Lung microvascular endothelial cell (primary cell): ENCODE measurements at regions not wholly inside any gene's neighbourhood (a gene's known extent, or its start where the extent isn't known, plus 50 kb on each side); places are given as distances from the start of the nearest gene placed in this dataset.

Experiments used
- DNase-seq, 2 donors: peaks; one replicate each; pipeline versions ENCODE4 v3.0.0 to v3.0.0-alpha.2; 2010; ENCODE audit warnings: low read depth in 2 of 2

DNA sequence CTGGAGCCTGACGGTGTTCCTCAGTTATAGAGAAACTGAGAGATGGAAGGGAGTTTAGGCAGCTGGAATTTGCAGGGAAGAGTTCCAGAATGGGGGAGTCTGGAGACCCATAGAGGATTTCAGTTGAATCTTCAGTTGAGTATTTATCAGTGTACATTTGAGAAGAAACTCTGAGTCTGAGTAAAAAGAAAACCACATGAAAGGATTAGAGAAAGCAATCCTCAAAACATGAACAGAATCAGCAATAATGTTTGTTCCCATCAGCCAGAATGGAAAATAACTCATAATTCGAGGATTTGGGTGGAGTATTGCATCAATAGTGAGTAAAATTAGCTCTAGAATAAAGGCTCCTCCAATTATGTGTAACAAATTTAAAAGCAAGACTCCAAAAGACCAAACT lies 130.0 kb upstream of the AHR start:
- DNase-seq, result no peak

DNA sequence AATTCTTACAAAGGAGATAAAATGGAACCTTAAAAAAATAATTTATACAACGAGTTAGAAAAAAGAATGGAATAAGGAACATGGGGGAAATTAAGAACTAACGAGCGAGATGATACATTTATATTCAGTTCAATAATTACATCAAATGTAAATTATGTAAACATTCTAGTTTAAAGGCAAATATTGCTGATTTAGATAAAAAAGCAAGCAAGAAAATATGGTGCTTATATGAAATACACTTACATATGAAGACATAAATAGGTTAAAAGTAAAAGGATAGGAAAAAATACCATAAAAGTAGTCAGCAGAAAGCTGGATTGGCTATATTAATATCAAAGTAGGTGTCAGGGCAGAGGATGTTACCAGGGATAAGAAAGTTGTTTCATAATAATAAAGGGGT lies 127.0 kb upstream of the AHR start:
- no peak for DNase-seq

DNA sequence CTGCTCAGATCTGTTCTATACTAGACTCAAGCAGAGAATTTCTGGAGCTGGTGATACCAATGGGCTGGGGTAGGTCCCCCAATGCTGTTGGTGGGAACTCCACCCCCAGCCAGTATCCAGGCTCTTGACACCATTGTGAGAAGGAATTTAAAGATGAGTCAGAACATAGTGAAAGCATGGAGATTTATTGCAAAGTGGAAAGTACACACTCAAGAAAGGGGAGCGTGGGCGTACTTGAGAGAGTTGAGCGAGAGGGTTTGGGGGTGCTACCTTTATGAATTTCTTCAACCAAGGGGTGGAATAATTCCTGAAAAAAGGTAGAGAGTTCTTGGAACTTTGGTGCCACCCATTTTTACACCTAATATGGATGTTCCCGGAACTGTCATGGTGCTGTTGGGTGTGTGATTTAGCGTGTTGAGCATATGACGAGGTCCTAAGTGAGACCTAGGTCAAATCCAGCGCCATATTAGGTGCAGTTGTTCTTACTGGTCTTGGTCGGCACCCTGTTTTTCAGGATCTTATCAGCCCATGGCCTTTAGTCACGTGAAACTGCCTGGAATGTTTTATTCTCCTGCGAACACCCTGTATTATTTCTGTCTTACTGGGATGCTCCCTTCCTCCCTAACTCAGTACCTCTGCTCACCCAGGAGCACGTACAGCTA lies 122.0 kb upstream of the AHR start:
- DNase-seq, result no peak

DNA sequence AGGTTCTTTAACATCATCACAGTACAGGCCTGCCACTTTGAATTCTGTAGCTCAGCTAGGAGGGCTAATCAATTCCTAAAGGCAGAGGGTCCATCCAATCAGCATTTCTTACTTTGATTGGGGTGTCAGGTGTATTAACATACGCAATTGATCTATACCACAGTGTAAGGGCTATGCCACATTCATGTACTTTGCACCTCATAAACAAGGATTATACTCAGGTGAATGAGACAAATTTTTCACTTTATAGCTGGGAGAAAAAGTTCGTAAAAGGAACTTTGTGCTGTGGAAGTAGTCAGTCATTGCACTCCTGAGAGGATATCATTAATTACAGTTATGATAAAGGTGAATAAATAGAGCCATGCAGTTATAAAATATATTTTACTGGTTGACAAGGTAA lies 119.9 kb upstream of the AHR start:
- no peak for DNase-seq

DNA sequence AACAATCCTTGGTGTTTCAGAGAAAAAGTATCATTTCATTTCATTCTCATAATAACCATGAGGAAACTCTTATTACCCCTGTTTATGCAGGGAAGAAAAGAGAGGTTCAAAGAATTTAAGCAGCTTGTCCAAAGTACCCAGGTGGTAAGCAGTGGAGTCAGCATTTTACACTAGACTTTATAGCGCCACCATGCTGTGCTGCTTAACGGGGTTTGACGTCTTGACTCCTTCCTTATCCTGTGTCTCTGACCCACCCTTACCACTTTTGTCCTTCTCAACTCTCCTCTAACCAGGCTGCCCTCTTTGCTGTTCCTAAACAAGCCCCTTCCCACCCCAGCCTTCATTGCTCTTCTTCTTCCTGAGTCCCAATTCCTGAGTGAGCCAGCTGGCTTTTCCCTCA lies 117.0 kb upstream of the AHR start:
- DNase-seq, result no peak

DNA sequence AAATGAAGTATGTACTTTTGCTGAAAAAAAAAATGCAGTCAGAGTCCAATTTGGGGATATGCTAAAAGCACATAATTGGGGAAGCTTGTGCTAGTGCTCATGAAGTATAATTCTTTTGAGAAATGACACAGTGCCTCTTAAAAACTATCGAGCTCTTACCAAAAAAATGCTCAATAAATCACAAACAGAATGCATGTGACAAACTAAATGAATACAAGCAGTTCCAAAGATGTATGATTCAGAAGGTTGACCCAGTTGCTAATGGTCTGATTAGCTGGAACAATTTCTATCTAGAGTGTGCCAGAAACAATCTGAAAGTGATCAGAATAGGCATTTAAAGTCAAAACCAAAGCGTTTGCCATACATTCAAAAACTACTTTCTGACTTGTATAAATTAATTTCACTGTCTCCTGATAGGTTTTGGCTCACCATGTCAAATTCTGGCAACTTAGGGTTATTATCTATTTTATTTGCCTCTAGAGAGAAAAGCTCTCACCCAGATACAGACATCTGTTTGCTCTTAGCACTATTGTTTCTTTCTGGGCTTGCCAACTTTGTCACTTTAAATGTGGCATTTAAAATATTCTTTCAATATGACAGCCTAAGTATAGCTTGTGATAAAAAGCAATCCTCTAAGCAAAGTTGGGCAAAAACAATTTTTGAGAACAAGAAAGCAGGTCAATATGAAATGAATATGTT lies 114.7 kb upstream of the AHR start:
- no peak for DNase-seq

DNA sequence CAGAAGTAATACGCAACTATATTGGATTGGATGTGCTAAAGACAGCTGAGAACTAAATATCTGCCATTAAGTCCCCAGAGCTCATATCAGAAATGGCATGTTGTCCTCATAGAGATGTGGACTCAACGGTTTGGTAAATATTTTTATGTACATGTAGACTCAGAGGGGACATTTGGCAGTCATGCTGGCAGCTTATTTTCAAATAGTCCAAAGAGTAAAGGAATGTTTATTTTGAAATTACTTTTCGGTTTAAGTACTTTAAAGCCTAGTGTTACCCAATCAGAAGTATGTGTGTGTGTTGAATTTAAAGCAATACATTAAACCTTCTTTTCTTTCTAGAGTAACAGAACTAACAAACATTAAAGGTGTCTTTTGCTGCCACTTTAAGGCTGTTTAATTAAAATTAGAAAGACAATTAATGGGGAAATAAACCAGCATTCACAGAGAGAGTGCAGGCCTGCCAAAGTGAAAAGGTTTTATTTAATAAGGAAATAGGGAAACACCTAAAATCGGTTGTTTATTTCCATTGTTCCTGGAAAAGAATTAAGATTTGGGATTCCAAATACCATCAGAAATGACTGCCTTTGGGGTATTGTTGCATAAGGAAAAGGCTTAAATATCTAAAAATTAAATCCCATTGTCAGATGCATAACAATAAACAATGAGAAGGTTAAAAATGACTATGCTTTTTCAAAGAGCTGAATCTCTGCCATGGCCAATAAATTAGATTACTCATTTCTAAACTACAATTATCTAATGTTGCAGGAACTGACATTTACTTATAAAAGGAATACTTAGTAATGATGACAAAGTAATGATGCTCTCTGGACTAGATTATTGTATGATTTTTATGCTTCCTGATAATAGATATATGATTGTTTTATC lies 113.4 kb upstream of the AHR start:
- peak in 1 of 2 donors; percentile 0 for DNase-seq

DNA sequence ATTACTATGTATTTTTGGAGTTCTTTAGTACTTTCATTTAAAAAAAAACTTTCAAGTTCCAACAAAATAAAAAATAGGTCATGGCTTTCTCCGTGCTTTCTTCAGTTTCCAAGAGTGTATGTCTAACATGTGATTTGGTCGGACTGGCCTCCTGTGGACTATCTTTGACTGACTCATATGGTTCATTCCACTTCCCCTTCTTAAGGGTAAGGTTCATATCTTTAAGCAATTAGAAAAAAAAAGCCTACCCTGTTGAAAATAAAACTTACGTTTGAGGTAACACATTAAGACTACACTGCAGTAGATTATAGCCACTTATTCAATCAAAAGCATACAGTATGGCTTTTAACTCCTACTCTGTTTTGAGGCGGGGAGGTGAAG lies 112.8 kb upstream of the AHR start:
- peak in 1 of 2 donors; percentile 42 for DNase-seq

DNA sequence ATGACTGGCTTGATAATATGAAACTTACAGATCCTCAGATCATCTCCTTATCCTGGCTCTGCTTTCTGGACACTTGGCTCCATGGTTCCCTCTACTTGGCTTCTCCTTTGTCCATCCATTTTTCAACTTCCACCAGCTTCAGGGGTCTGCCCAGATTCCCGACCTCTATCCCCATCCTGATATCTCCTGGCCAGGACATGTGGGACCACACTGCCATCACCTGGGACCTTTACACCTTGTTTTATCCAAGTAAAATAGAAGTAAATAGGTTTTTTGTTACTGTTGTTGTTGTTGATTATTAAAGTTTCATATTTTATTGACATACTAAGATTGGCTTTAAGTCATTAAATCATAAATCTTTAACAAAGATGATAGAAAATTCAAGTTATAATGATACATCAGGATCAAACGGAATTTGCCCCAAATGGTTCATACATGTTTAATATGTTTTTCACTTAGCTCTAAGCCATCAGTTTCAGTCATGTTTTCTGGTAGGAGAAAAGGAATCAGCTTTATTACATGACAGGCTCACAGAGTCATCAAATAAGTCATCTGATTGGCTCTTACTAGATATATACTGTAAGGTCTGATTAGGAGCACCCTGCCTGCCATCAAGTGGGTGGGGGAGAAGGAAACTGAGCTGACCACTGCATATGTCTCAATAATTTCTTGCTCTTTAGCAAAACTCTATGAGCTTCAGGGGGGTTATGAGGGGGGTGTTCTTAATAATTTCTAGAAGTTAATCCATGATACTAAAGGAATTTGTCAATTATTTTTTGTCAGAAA lies 111.5 kb upstream of the AHR start:
- DNase-seq, result no peak

DNA sequence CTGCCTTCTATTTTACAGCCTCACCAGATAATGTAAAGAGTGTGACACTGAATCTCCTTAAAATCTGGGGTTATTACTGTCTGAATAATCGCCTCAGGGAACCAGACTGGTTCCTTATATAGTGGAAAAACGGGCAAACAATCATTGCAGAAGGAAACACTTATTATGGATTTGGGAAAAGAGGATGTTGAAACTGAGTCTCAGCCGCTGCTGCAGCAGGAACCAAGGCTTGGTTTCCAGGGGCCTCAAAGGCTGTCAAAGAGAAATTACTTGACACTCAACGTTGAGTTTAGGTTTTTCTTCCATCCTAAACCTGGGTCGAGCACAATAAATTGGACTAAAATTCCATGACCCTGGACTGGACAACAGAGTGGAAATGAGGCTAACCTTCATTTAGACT lies 103.8 kb upstream of the AHR start:
- no peak for DNase-seq

DNA sequence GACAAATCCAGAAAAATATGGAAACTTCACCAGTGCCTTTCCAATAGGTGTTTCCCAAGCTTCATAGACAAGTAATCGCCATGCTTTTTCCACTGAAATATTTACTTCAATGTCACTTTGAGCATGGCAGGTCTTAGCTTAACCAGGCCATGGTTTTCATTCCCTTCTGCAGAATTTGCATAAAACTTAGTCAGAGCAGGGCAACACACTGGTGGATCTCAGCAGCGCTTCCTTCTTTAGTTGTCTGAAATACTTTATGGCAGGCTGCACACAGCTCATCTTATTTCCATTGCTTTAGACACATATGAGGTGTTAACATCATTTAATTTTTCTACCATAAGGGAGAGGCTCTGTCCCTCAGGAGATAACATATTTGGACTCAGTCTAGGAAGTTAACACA lies 102.9 kb upstream of the AHR start:
- no peak for DNase-seq

DNA sequence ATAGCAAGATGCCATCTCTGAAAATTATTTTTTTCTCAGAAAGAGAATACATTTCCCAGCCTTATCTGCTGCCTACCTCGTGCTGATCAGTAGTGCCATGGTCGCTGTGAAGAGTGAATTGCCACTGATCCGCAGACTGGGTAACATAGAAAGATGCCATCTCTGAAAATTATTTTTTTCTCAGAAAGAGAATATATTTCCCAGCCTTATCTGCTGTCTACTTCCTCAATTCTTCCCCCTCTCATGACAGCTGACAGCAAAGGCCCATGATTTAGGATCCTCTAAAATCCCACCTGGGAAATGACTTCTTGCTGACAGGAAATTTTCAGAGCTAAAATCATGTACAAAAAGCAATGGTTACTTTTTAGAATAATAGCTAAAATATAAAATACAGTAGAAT lies 92.5 kb upstream of the AHR start:
- no peak for DNase-seq

DNA sequence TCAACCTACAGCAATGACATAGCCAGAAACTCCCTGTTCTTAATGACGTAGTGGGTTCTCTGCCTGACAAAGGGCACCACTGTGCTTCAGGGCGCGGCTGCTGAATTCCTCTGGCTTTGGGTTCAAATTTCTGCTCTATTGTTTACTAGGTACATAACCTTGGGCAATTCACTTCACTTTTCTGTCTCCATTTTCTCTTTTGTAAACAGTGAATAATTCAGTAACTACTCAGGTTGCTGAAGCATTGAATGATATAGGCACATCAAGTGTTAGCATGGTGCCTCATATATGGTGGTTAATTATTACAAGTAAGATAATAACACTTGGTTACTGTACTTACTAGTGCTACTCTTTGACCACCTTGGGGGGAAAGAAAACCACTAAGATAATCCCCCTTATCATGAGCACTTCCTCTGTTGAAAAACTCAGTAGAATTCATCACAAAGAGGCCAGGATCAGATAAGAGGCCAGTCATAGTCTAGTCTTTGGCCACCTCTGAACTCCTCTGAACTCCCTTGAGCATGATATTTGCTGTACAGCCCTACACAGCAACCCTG lies 92.0 kb upstream of the AHR start:
- no peak for DNase-seq

DNA sequence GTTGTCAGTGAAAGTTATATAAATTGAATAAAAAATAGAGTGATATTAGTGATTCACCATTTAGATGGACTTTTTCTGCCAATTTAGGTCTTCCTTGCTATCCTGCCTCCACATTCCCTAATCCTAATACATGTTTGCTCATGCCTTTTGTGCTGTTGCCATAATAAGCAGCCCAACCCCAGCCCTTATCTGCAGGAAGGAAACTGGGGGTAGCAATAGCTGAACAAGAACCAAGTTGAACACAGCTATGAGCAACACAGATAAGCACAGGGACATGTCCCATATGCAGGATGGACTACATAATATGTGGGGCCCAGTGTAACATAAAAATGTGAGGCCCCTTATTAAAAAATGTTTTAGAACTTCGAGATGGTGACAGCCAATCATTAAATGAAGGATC lies 91.2 kb upstream of the AHR start:
- peak; percentile 26 to 90 for DNase-seq

DNA sequence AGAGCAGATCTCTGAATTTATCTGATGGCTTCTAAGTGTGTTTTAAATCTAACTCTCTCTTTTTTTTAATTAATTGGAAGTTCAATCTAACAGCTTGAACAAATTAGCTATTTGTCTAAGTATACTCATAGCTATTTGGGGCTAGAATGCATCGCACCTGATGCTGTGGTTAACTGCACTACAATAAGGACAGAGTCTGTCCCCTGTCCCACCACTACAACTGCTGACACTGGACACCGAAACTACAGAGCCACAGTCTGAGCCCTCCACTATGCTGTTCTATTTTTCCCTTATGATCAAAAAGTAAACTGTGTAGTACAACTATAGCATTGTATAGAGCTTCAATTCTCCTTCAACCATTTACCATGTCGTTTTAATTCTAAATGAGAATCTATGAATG lies 89.4 kb upstream of the AHR start:
- DNase-seq, result no peak

DNA sequence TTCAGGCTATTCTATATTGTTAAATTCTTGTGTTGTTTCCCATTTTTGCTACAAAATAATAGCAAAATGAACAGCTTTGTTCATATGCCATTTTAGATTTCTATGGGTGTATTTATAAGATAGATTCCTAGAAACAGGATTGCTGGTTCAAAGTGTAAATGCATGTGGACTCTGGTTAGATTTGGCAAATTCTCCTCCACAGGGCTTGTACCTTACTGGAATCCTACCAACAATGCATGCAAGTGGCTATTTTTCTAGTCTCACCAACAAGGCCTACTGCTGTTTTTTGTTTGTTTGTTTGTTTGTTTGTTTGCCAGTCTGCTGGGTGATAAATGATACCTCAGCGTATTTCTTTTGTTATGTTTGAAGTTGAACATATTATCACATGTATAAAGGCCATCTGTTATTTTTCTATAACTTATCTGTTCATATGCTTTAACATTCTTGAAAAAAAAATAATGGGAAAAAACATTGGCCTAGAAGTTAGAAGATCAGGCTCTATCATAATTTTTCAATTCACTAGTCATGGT lies 87.1 kb upstream of the AHR start:
- no peak for DNase-seq

DNA sequence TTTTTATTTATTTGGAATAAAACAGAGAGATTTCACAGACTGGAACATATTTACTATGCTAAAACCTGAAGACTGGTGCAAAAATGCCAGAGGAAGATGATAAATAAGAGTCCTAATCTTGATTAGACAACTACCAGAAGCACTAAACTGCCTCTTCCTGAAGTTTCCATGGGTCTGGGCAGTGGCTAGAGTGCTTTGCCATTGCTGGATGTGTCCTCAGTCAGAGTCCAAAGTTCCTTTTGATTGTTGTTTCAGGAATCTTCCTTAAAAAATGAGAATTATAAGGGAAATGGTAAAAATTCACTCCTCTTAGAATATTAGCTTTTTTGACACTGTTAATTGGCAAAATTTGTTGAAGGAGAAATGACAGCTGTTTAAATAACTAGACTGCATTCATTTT lies 86.3 kb upstream of the AHR start:
- no peak for DNase-seq

DNA sequence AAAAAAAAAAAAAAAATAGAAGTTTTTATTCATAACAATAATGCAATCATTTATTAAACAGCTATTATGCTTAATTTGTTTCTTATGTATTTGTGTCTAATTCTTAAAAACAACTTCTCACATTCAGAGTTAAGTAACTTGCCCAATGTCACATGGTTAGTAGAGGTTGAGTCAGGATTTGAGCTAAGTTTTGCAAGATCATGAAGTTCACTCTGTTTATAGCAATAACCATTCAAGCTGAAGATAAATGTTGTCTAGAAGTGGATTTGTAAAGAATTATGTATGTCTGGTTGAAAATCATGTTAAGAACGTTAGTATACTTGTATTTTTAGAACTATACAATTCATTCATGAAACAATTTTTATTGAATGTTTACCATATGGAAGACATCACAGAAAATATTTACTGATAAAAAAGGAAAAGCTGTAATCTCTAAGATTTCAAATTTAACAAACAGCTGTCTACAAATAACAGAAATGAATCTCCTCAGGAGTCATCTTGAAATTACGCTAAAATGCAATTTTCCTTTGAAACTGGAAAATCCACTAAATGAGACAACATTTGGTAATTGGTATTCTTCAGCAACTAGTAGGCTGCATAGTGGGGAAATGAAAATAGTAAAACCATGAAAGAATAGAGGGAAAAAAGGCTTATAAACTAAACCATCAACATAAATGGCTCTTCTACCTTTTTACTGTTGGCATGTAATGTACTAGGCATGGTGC lies 70.5 kb upstream of the AHR start:
- DNase-seq, result no peak

DNA sequence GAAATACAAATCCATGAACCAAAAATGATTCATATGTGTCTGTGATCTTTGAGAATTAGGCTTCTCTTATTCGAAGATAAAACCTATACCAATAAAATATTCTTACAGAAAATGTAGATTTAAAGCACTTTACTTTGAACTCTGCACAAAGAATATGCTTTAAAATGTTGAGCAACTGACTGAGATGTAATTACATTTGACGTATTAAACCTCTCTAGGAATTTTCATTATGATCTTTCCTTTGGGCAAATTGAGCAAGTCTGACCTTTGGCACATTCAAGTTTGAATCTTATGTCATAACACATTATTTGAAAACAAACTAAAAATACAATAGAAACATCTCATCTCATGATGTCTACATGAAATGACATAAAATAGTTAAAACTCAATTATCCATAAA lies 69.2 kb upstream of the AHR start:
- DNase-seq, result no peak

DNA sequence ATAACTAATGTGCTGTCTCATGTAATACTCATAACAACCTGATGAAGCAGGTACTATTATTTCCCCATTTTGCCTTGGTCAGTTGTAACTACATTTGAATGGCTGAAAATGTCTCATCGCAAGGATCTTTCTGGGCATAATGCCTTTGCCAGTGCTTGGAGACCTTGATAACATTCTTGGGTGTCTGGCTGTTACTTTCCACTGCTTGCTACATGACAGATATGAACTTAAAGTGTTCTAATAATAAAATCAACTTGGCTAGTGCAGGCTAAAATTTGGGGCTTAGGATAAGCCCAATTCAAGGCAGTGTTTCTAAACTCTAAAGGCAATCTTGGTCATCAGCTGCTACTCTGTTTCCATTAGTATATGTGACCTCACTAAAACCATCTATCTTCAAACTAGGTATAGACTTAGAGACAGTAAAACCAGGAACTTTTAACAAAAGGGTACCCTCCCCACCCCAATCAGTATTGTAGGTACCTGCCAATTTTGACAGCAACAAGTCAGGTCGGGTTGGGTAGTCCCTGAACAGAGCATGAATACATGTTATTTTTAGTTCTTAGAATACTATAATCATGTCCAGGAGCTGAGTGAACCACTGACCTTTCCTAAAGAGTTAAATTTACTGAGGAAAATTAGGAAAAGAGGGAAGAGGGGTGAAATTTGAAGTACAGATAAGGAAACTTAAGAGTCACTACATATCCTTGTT lies 68.2 kb upstream of the AHR start:
- DNase-seq, result no peak
